Rectal smooth muscle tissue (tissue), 1 donor: ENCODE measurements at regions not wholly inside any gene's neighbourhood (a gene's known extent, or its start where the extent isn't known, plus 50 kb on each side); places are given as distances from the start of the nearest gene placed in this dataset.
"Not testable (repeated sequence)": the region's sequence is repeated elsewhere in the genome, so short reads cannot be mapped to it uniquely, and the experiment has no call there.

Experiments
- H3K27ac ChIP-seq: one replicate; pipeline ENCODE4 v1.7.0; 2013; ENCODE audit warnings: low read depth, low read length, inconsistent platforms
- H3K27me3 ChIP-seq: one replicate; pipeline ENCODE4 v1.7.0; 2013; ENCODE audit warnings: low read length; ENCODE audit not compliant: control insufficient read depth, insufficient read depth
- H3K36me3 ChIP-seq: one replicate; pipeline ENCODE4 v1.7.0; 2013; ENCODE audit warnings: low read length; ENCODE audit not compliant: control insufficient read depth, insufficient read depth
- H3K4me1 ChIP-seq: one replicate; pipeline ENCODE4 v1.7.0; 2013; ENCODE audit warnings: low read length; ENCODE audit not compliant: control insufficient read depth, insufficient read depth
- H3K4me3 ChIP-seq: one replicate; pipeline ENCODE4 v1.7.0; 2013; ENCODE audit warnings: low read length
- H3K9ac ChIP-seq: one replicate; pipeline ENCODE4 v1.7.0; 2013; ENCODE audit warnings: low read length

DNA sequence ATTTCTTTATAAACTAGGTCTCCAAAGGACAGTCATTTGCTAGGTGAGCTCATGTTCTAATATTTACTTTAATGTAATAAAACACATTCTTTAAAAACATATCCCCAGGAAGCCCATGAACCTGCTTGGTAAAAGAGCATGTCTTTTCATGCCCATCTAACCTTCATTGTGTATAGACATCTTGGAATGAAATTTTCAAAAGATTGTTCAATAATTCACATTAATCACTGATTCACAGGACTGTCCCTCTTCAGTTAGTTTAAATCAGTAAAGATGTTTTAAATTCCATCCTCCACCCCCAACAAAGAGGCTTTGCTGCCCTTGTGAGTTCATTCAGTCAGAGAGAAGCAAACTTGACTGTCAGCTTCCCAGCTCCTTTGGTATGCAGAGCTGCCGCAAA, 633.4 kb upstream of the CELF4 start:
- Histone ChIP-seq H3K27ac (no peak overlapping the region), H3K4me3 (no peak overlapping the region), H3K4me1 (no peaks in the 10 kb centered on the region), H3K36me3 (no peaks in the 10 kb centered on the region), H3K27me3 (no peaks in the 10 kb centered on the region), H3K9ac (no peak overlapping the region)

DNA sequence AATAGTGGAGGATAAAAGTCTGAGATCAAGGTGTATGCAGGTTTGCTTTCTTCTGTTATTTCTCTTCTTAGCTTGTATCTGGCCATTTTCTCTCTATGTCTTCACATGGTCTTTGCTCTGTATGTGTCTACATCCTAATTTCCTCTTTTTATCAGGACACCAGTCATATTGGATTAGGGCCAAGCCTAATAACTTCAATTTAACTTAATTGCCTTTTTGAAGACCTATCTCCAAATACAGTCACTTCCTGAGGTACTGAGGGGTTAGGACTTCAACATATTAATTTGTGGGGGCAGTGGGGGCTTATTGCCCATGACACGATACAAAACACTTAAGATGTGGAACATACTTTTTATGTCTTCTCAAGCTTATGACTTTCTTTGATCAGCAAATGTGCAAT, 632.9 kb upstream of the CELF4 start:
- Histone ChIP-seq H3K4me1 (no peaks in the 10 kb centered on the region), H3K9ac (no peak overlapping the region), H3K27me3 (no peaks in the 10 kb centered on the region), H3K4me3 (no peak overlapping the region), H3K27ac (no peak overlapping the region), H3K36me3 (no peaks in the 10 kb centered on the region)

DNA sequence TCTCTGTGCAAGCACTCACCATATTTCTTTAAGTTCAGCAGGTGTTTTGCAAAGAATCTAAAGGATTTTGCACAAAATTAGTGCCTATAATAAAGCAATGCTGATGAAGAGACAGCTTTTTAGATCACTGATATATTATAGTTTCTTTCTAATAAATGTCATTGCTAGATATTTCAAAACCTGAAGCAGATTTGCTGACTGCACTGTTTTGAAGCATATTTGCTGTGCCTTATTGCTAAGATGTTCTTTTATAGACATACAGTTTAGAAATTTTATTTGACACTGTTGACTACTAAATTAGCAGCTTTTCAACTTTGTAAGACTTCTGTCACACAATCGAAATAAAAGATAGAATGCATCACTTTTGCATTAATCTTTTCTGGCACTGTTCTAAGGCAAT, 620.9 kb upstream of the CELF4 start:
- H3K27me3 ChIP-seq, result no peaks in the 10 kb centered on the region
- no peak overlapping the region for H3K4me3 ChIP-seq
- no peaks in the 10 kb centered on the region for H3K4me1 ChIP-seq
- no peak overlapping the region for H3K27ac ChIP-seq
- H3K9ac ChIP-seq, result no peak overlapping the region
- no peaks in the 10 kb centered on the region for H3K36me3 ChIP-seq

GRCh38 chr18:38174594-38174993, 609.0 kb upstream of the CELF4 start:
- no peak overlapping the region for H3K27ac ChIP-seq
- H3K4me1 ChIP-seq, result no peaks in the 10 kb centered on the region
- no peaks in the 10 kb centered on the region for H3K27me3 ChIP-seq
- H3K9ac ChIP-seq, result no peak overlapping the region
- no peaks in the 10 kb centered on the region for H3K36me3 ChIP-seq
- no peak overlapping the region for H3K4me3 ChIP-seq

- Histone ChIP-seq H3K9ac (no peak overlapping the region), H3K27me3 (no peaks in the 10 kb centered on the region), H3K27ac (no peak overlapping the region), H3K4me3 (no peak overlapping the region), H3K4me1 (no peaks in the 10 kb centered on the region), H3K36me3 (no peaks in the 10 kb centered on the region)
Observed at GRCh38 chr18:38174173-38174572, 608.6 kb upstream of the CELF4 start.

- no peaks in the 10 kb centered on the region for H3K36me3 ChIP-seq
- no peak overlapping the region for H3K9ac ChIP-seq
- no peaks in the 10 kb centered on the region for H3K4me1 ChIP-seq
- no peak overlapping the region for H3K27ac ChIP-seq
- no peaks in the 10 kb centered on the region for H3K27me3 ChIP-seq
- H3K4me3 ChIP-seq, result no peak overlapping the region
Observed at GRCh38 chr18:38170845-38171244, 605.2 kb upstream of the CELF4 start.

GRCh38 chr18:38167623-38168022, 602.0 kb upstream of the CELF4 start:
- Histone ChIP-seq H3K27ac (no peak overlapping the region), H3K4me3 (no peak overlapping the region), H3K27me3 (no peaks in the 10 kb centered on the region), H3K36me3 (no peaks in the 10 kb centered on the region), H3K9ac (no peak overlapping the region), H3K4me1 (no peaks in the 10 kb centered on the region)

DNA sequence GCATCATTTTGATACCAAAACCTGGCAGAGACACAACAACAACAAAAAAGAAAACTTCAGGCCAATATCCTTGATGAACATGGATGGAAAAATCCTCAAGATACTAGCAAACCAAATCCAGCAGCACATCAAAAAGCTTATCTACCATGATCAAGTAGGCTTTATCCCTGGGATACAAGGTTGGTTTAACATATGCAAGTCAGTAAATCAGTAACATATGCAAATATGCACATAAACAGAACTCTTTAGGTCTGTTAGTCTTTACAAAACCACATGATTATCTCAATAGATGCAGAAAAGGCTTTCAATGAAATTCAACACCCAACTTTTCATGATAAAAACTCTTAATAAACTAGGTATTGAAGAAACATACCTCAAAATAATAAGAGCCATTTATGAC, 587.5 kb upstream of the CELF4 start:
- not testable (repeated sequence) for H3K27ac ChIP-seq, H3K9ac ChIP-seq, H3K27me3 ChIP-seq, H3K4me1 ChIP-seq, H3K36me3 ChIP-seq, H3K4me3 ChIP-seq

GRCh38 chr18:38116716-38117115, 551.1 kb upstream of the CELF4 start:
- H3K4me1 ChIP-seq, result no peaks in the 10 kb centered on the region
- H3K27ac ChIP-seq, result no peak overlapping the region
- H3K36me3 ChIP-seq, result no peaks in the 10 kb centered on the region
- H3K4me3 ChIP-seq, result no peak overlapping the region
- no peaks in the 10 kb centered on the region for H3K27me3 ChIP-seq
- H3K9ac ChIP-seq, result no peak overlapping the region

- H3K9ac ChIP-seq, result no peak overlapping the region
- H3K4me3 ChIP-seq, result no peak overlapping the region
- no peak overlapping the region for H3K27ac ChIP-seq
- H3K36me3 ChIP-seq, result no peaks in the 10 kb centered on the region
- H3K27me3 ChIP-seq, result no peaks in the 10 kb centered on the region
- no peaks in the 10 kb centered on the region for H3K4me1 ChIP-seq
Observed at GRCh38 chr18:38115201-38115600, 549.6 kb upstream of the CELF4 start.

- no peak overlapping the region for H3K4me3 ChIP-seq
- H3K9ac ChIP-seq, result no peak overlapping the region
- H3K4me1 ChIP-seq, result no peaks in the 10 kb centered on the region
- no peaks in the 10 kb centered on the region for H3K27me3 ChIP-seq
- no peaks in the 10 kb centered on the region for H3K36me3 ChIP-seq
- no peak overlapping the region for H3K27ac ChIP-seq
Observed at GRCh38 chr18:38087538-38087937, 521.9 kb upstream of the CELF4 start.

- Histone ChIP-seq H3K27me3 (no peaks in the 10 kb centered on the region), H3K27ac (no peak overlapping the region), H3K4me3 (no peak overlapping the region), H3K4me1 (no peaks in the 10 kb centered on the region), H3K9ac (no peak overlapping the region), H3K36me3 (no peaks in the 10 kb centered on the region)
Observed at GRCh38 chr18:38081516-38081915, 515.9 kb upstream of the CELF4 start.

GRCh38 chr18:38077229-38077628, 511.6 kb upstream of the CELF4 start:
- no peaks in the 10 kb centered on the region for H3K36me3 ChIP-seq

More at GRCh38 chr18:38077229-38077628, 511.6 kb upstream of the CELF4 start:
- Histone ChIP-seq H3K27ac (no peak overlapping the region), H3K27me3 (no peaks in the 10 kb centered on the region), H3K9ac (no peak overlapping the region), H3K4me3 (no peak overlapping the region), H3K4me1 (no peaks in the 10 kb centered on the region)
